ENCODE measurements at regions not wholly inside any gene's neighbourhood (a gene's known extent, or its start where the extent isn't known, plus 50 kb on each side); places are given as distances from the start of the nearest gene placed in this dataset.
"Not testable (repeated sequence)": the region's sequence is repeated elsewhere in the genome, so short reads cannot be mapped to it uniquely, and the experiment has no call there.

- not testable (repeated sequence) for TF ChIP-seq ZNF510 (tag by site-specific recombination; IDR thresholded peaks at IDR 0.05; ENCODE audit: insufficient replicate concordance); ATF2 (tag by site-specific recombination; IDR thresholded peaks at IDR 0.05; ENCODE audit: low read depth); ZNF654 (tag by site-specific recombination; IDR thresholded peaks at IDR 0.05; ENCODE audit: low read depth); ZNF777 (tag by site-specific recombination; IDR thresholded peaks at IDR 0.05; ENCODE audit: borderline replicate concordance); CTCF (tag by site-specific recombination; IDR thresholded peaks at IDR 0.05); ZNF747 (tag by site-specific recombination; IDR thresholded peaks at IDR 0.05); ZNF221 (tag by site-specific recombination; IDR thresholded peaks at IDR 0.05; ENCODE audit: borderline replicate concordance); ZNF174 (tag by site-specific recombination; IDR thresholded peaks at IDR 0.05); ZBTB1 (tag by site-specific recombination; IDR thresholded peaks at IDR 0.05); ZNF114 (tag by site-specific recombination; IDR thresholded peaks at IDR 0.05); ZNF501 (tag by site-specific recombination; IDR thresholded peaks at IDR 0.05)
- TF ChIP-seq, protein P1, sequence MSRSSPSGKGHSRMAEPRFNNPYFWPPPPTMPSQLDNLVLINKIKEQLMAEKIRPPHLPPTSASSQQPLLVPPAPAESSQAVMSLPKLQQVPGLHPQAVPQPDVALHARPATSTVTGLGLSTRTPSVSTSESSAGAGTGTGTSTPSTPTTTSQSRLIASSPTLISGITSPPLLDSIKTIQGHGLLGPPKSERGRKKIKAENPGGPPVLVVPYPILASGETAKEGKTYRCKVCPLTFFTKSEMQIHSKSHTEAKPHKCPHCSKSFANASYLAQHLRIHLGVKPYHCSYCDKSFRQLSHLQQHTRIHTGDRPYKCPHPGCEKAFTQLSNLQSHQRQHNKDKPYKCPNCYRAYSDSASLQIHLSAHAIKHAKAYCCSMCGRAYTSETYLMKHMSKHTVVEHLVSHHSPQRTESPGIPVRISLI (tag by site-specific recombination; IDR thresholded peaks at IDR 0.05) = not testable (repeated sequence)
- TF ChIP-seq, protein P2, sequence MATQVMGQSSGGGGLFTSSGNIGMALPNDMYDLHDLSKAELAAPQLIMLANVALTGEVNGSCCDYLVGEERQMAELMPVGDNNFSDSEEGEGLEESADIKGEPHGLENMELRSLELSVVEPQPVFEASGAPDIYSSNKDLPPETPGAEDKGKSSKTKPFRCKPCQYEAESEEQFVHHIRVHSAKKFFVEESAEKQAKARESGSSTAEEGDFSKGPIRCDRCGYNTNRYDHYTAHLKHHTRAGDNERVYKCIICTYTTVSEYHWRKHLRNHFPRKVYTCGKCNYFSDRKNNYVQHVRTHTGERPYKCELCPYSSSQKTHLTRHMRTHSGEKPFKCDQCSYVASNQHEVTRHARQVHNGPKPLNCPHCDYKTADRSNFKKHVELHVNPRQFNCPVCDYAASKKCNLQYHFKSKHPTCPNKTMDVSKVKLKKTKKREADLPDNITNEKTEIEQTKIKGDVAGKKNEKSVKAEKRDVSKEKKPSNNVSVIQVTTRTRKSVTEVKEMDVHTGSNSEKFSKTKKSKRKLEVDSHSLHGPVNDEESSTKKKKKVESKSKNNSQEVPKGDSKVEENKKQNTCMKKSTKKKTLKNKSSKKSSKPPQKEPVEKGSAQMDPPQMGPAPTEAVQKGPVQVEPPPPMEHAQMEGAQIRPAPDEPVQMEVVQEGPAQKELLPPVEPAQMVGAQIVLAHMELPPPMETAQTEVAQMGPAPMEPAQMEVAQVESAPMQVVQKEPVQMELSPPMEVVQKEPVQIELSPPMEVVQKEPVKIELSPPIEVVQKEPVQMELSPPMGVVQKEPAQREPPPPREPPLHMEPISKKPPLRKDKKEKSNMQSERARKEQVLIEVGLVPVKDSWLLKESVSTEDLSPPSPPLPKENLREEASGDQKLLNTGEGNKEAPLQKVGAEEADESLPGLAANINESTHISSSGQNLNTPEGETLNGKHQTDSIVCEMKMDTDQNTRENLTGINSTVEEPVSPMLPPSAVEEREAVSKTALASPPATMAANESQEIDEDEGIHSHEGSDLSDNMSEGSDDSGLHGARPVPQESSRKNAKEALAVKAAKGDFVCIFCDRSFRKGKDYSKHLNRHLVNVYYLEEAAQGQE (tag by site-specific recombination; IDR thresholded peaks at IDR 0.05) = not testable (repeated sequence)
- TF ChIP-seq, protein P3, sequence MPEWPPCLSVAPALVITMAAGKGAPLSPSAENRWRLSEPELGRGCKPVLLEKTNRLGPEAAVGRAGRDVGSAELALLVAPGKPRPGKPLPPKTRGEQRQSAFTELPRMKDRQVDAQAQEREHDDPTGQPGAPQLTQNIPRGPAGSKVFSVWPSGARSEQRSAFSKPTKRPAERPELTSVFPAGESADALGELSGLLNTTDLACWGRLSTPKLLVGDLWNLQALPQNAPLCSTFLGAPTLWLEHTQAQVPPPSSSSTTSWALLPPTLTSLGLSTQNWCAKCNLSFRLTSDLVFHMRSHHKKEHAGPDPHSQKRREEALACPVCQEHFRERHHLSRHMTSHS (tag by site-specific recombination; IDR thresholded peaks at IDR 0.05) = not testable (repeated sequence)
These were observed 228.4 kb upstream of the CWC22 start for GRCh38 chr2:180235506-180235905.
